ENCODE measurements at regions not wholly inside any gene's neighbourhood (a gene's known extent, or its start where the extent isn't known, plus 50 kb on each side); places are given as distances from the start of the nearest gene placed in this dataset.
A peak's percentile ranks its signal among the peaks of the same experiment; 100 is the strongest.

GRCh38 chr5:174293006-174293405 lies 247.5 kb downstream of the NSG2 start:
- 66% methylated on average over 6 of the region's 6 CpGs; no CpG with 5 or more reads in 1 of the 2 experiments for WGBS, 2 experiments (ENCODE audit: extremely low coverage in 1 of 2, insufficient coverage in 1 of 2, insufficient read length in 1 of 2, insufficient replicate concordance in 2 of 2, low coverage in 1 of 2, low lambda C conversion rate in 2 of 2, missing lambda C conversion rate in 1 of 2)
- peak in 1 of 2 experiments; percentile 11 for DNase-seq (ENCODE audit: low read depth in 1 of 2, low spot score in 2 of 2)
- no peaks in the 10 kb centered on the region for H3K79me1 ChIP-seq (ENCODE audit: low read depth, low read length)
- H3K4ac ChIP-seq (replicated peaks; ENCODE audit: insufficient read length, low read depth, low read length), result no peak overlapping the region
- H2BK5ac ChIP-seq (ENCODE audit: low read depth, low read length), result no peak overlapping the region
- H4K8ac ChIP-seq (ENCODE audit: extremely low read depth, insufficient read depth, low read length), result no peak overlapping the region
- H3K4me3 ChIP-seq (ENCODE audit: extremely low read depth in 1 of 4, insufficient read depth in 2 of 4, low read depth in 3 of 4, low read length in 4 of 4), result no peak overlapping the region
- no peaks in the 10 kb centered on the region for H3K23me2 ChIP-seq (ENCODE audit: low read depth, low read length)
- no peak overlapping the region for H3K9ac ChIP-seq (replicated peaks in 1 of 4; ENCODE audit: extremely low read depth in 1 of 4, low read depth in 3 of 4, low read length in 3 of 4)
- ChIA-PET POLR2A (ENCODE audit: partially characterized antibody) (no interaction called here), CTCF (ENCODE audit: partially characterized antibody) (interaction anchor here (0.6 to 1.2 kb wide), 2 partner anchors 12 to 1134 kb away, joined by 3 read pairs; no protein-coding TSS in a partner anchor)
- no peaks in the 10 kb centered on the region for H3K79me2 ChIP-seq (ENCODE audit: control insufficient read depth in 1 of 2, insufficient read depth in 2 of 2, low read length in 2 of 2)
- H2BK20ac ChIP-seq (ENCODE audit: low read length), result no peak overlapping the region
- no peaks in the 10 kb centered on the region for H3K4me1 ChIP-seq (replicated peaks in 1 of 4; ENCODE audit: control insufficient read depth in 3 of 4, insufficient read depth in 4 of 4, low read length in 3 of 4)
- no peak overlapping the region for H3K14ac ChIP-seq (ENCODE audit: insufficient read length)
- no peak overlapping the region for H4K91ac ChIP-seq (replicated peaks; ENCODE audit: insufficient read length, low read length)
- H3K23ac ChIP-seq (ENCODE audit: insufficient read length), result no peak overlapping the region
- no peak for FAIRE-seq
- H4K20me1 ChIP-seq (replicated peaks in 1 of 2; ENCODE audit: control insufficient read depth in 1 of 2, insufficient read depth in 2 of 2, low read length in 2 of 2), result no peaks in the 10 kb centered on the region
- H2AK5ac ChIP-seq (ENCODE audit: low read depth, low read length), result no peak overlapping the region
- H3K27me3 ChIP-seq (replicated peaks in 1 of 4; ENCODE audit: control insufficient read depth in 3 of 4, extremely low read depth in 1 of 4, insufficient read depth in 3 of 4, low read length in 3 of 4), result peaks cover 0 to 1% (median 0%) of the 10 kb centered on the region in 4 experiments; a peak in 1 of 7 replicates
- no peaks in the 10 kb centered on the region for H3K36me3 ChIP-seq (ENCODE audit: control insufficient read depth in 2 of 4, insufficient read depth in 4 of 4, low read length in 3 of 4)
- no peaks in the 10 kb centered on the region; a peak in 1 of 4 replicates for H3K9me3 ChIP-seq (ENCODE audit: insufficient read depth in 2 of 2, low read depth in 1 of 2, low read length in 1 of 2)
- no peak overlapping the region for H4K5ac ChIP-seq (ENCODE audit: insufficient read length, low read depth, low read length)
- no peak overlapping the region for H3K4me2 ChIP-seq (ENCODE audit: insufficient read depth in 1 of 2, low read depth in 2 of 2, low read length in 2 of 2)
- no peak overlapping the region for H3K56ac ChIP-seq (replicated peaks; ENCODE audit: insufficient read length, low read depth, low read length)
- no peak overlapping the region for H3K27ac ChIP-seq (ENCODE audit: low read depth, low read length)
- H3K18ac ChIP-seq (ENCODE audit: extremely low read depth, low read length), result no peak overlapping the region
- no peak overlapping the region for H2BK15ac ChIP-seq (ENCODE audit: low read length)
- H2BK120ac ChIP-seq (replicated peaks; ENCODE audit: low read depth, low read length), result no peak overlapping the region
- H2AFZ ChIP-seq (ENCODE audit: low read length), result no peak overlapping the region
- H2BK12ac ChIP-seq (ENCODE audit: low read depth, low read length), result no peak overlapping the region
- TF ChIP-seq TAF7 (optimal IDR thresholded peaks at IDR 0.05; ENCODE audit: borderline replicate concordance, low read depth, low read length) (no peak), KDM4A (IDR thresholded peaks at IDR 0.05; ENCODE audit: low read depth, low read length, severe bottlenecking) (no peak), E2F6 (IDR thresholded peaks at IDR 0.05) (no peak), CBX5 (IDR thresholded peaks at IDR 0.05; ENCODE audit: low read depth, low read length) (no peak), POLR2A (IDR thresholded peaks at IDR 0.05; ENCODE audit: control extremely low read depth in 1 of 2, low read depth in 2 of 2, low read length in 2 of 2) (no peak), YY1 (IDR thresholded peaks at IDR 0.05; ENCODE audit: low read depth, low read length) (no peak), USF2 (IDR thresholded peaks at IDR 0.05; ENCODE audit: low read length) (no peak), CBX8 (IDR thresholded peaks at IDR 0.05; ENCODE audit: borderline replicate concordance, low read depth, low read length) (no peak), KDM5A (IDR thresholded peaks at IDR 0.05; ENCODE audit: low read length) (no peak), EP300 (IDR thresholded peaks at IDR 0.05; ENCODE audit: borderline replicate concordance in 1 of 2, low read depth in 2 of 2, low read length in 2 of 2) (no peak), BACH1 (IDR thresholded peaks at IDR 0.05; ENCODE audit: low read length) (no peak), KDM1A (IDR thresholded peaks at IDR 0.05; ENCODE audit: borderline replicate concordance, low read length) (no peak)
- TF ChIP-seq, protein P1, sequence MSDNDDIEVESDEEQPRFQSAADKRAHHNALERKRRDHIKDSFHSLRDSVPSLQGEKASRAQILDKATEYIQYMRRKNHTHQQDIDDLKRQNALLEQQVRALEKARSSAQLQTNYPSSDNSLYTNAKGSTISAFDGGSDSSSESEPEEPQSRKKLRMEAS (IDR thresholded peaks at IDR 0.05), result no peak
